CD14-positive monocyte (primary cell): ENCODE measurements at regions not wholly inside any gene's neighbourhood (a gene's known extent, or its start where the extent isn't known, plus 50 kb on each side); places are given as distances from the start of the nearest gene placed in this dataset.

Source experiments
- DNase-seq, 3 donors: peaks; one replicate each; pipeline ENCODE4 v3.0.0-alpha.2; 2011 to 2022
- H2AFZ ChIP-seq: 2 replicates; pipeline ENCODE4 v1.6.0; 2012; ENCODE audit warnings: mild to moderate bottlenecking, low read depth, low read length, inconsistent platforms; ENCODE audit not compliant: insufficient read depth, poor library complexity, severe bottlenecking
- H3K27ac ChIP-seq, 2 donors: 1 replicate in 1 of 2; 2 replicates in 1 of 2; pipeline ENCODE4 v1.5.1; 2012 to 2013; ENCODE audit warnings: low read length in 2 of 2, control low read depth in 1 of 2, inconsistent platforms in 1 of 2, low read depth in 1 of 2, mild to moderate bottlenecking in 1 of 2
- H3K27me3 ChIP-seq, 2 donors: one replicate each; pipeline versions ENCODE4 v1.6.0 to v1.6.1; 2011 to 2013; ENCODE audit warnings: low read length in 2 of 2; ENCODE audit not compliant: control insufficient read depth in 2 of 2, insufficient read depth in 2 of 2
- H3K36me3 ChIP-seq, 2 donors: replicated peaks in 1 of 2; 1 replicate in 1 of 2; 2 replicates in 1 of 2; pipeline versions ENCODE4 v1.5.1 to v1.6.1; 2012 to 2013; ENCODE audit warnings: low read length in 2 of 2, control low read depth in 1 of 2, inconsistent platforms in 1 of 2, mild to moderate bottlenecking in 1 of 2; ENCODE audit not compliant: insufficient read depth in 2 of 2, control insufficient read depth in 1 of 2
- H3K4me1 ChIP-seq, 2 donors: 1 replicate in 1 of 2; 2 replicates in 1 of 2; pipeline versions ENCODE4 v1.5.1 to v1.6.1; 2012 to 2013; ENCODE audit warnings: low read length in 2 of 2, control low read depth in 1 of 2, inconsistent platforms in 1 of 2, mild to moderate bottlenecking in 1 of 2, moderate library complexity in 1 of 2; ENCODE audit not compliant: insufficient read depth in 2 of 2, control insufficient read depth in 1 of 2
- H3K4me2 ChIP-seq: replicated peaks from 2 replicates; pipeline ENCODE3; 2012; ENCODE audit warnings: low read length, moderate library complexity, mild to moderate bottlenecking; ENCODE audit not compliant: poor library complexity, severe bottlenecking; ENCODE audit errors: extremely low read depth
- H3K4me3 ChIP-seq, 3 experiments: fragments of 200-600 bp in 1 of 3; sonication (generic) in 1 of 3; replicated peaks in 1 of 3; 1 replicate in 2 of 3; 2 replicates in 1 of 3; pipeline ENCODE4 v1.5.1; 2011 to 2013; ENCODE audit warnings: low read length in 3 of 3, mild to moderate bottlenecking in 3 of 3, control low read depth in 2 of 3, low read depth in 2 of 3, inconsistent platforms in 1 of 3, moderate library complexity in 1 of 3
- H3K79me2 ChIP-seq: 2 replicates; pipeline ENCODE4 v1.6.0; 2012; ENCODE audit warnings: mild to moderate bottlenecking, control low read depth, inconsistent platforms, low read length, moderate library complexity; ENCODE audit not compliant: insufficient read depth
- H3K9ac ChIP-seq: 2 replicates; pipeline ENCODE4 v1.6.0; 2017; ENCODE audit warnings: low read length, mild to moderate bottlenecking; ENCODE audit not compliant: insufficient read depth, poor library complexity, severe bottlenecking
- H3K9me3 ChIP-seq, 2 donors: replicated peaks in 1 of 2; 1 replicate in 1 of 2; 2 replicates in 1 of 2; pipeline versions ENCODE4 v1.5.1 to v1.6.1; 2012 to 2013; ENCODE audit warnings: low read length in 2 of 2, control low read depth in 1 of 2; ENCODE audit not compliant: control insufficient read depth in 1 of 2, insufficient read depth in 1 of 2
- H4K20me1 ChIP-seq: 2 replicates; pipeline ENCODE4 v1.6.0; 2012; ENCODE audit warnings: mild to moderate bottlenecking, low read length, control low read depth, moderate library complexity; ENCODE audit not compliant: insufficient read depth
- H3K27ac Mint-ChIP-seq, 7 donors: one replicate each; pipeline ENCODE4 v1.8.0; 2020; ENCODE audit warnings: mild to moderate bottlenecking in 7 of 7, mixed read lengths in 7 of 7, moderate library complexity in 6 of 7, inconsistent platforms in 2 of 7
- H3K27me3 Mint-ChIP-seq, 3 donors: one replicate each; pipeline ENCODE4 v1.8.0; 2021 to 2022; ENCODE audit warnings: low read depth in 3 of 3, mild to moderate bottlenecking in 3 of 3, mixed read lengths in 3 of 3, moderate library complexity in 3 of 3, inconsistent platforms in 1 of 3
- H3K36me3 Mint-ChIP-seq, 2 donors: one replicate each; pipeline ENCODE4 v1.8.0; 2020; ENCODE audit warnings: mixed read lengths in 2 of 2, inconsistent platforms in 1 of 2, mild to moderate bottlenecking in 1 of 2
- H3K4me1 Mint-ChIP-seq: one replicate; pipeline ENCODE4 v1.8.0; 2020; ENCODE audit warnings: mild to moderate bottlenecking, mixed read lengths
- H3K4me3 Mint-ChIP-seq, 2 donors: one replicate each; pipeline ENCODE4 v1.8.0; 2020; ENCODE audit warnings: mild to moderate bottlenecking in 2 of 2, mixed read lengths in 2 of 2, moderate library complexity in 1 of 2
- H3K9me3 Mint-ChIP-seq, 7 donors: one replicate each; pipeline ENCODE4 v1.8.0; 2020 to 2022; ENCODE audit warnings: mixed read lengths in 7 of 7, mild to moderate bottlenecking in 6 of 7, moderate library complexity in 6 of 7, inconsistent platforms in 2 of 7
- CTCF ChIP-seq: fragments of 200-600 bp; IDR thresholded peaks from one replicate; pipeline ENCODE4 v1.8.0; 2022; ENCODE audit warnings: antibody characterized with exemption, mild to moderate bottlenecking
- WGBS: methylation state at CpG from one replicate; pipeline ENCODE4 v1.1.5; 2013; ENCODE audit warnings: missing lambda C conversion rate; ENCODE audit not compliant: insufficient coverage; 5-methylcytosine and 5-hydroxymethylcytosine counted together
- intact Hi-C, 2 donors: fragments of 100-400 bp; cut with micrococcal nuclease; formaldehyde crosslinking; loops; one replicate each; pipeline versions ENCODE4 v1.15.0 to v1.15.1; 2023

- peaks cover 8 to 25% (median 18%) of the 10 kb centered on the region in 7 donors for H3K9me3 Mint-ChIP-seq
- no peaks in the 10 kb centered on the region for H3K4me1 Mint-ChIP-seq
- Histone ChIP-seq H3K27ac (no peak overlapping the region), H2AFZ (no peak overlapping the region), H3K4me3 (no peak overlapping the region), H3K27me3 (no peaks in the 10 kb centered on the region), H3K9me3 (peaks cover 12 to 23% of the 10 kb centered on the region in 2 donors), H3K36me3 (no peaks in the 10 kb centered on the region), H3K9ac (no peak overlapping the region), H3K4me2 (no peak overlapping the region), H4K20me1 (no peaks in the 10 kb centered on the region), H3K4me1 (no peaks in the 10 kb centered on the region), H3K79me2 (no peaks in the 10 kb centered on the region)
- WGBS = no CpG with 5 or more reads among the region's 1 CpG
- no peak overlapping the region for H3K4me3 Mint-ChIP-seq
- H3K27me3 Mint-ChIP-seq = peaks cover 0 to 2% (median 2%) of the 10 kb centered on the region in 3 donors
- intact Hi-C loops = no loop called here
- no peak for TF ChIP-seq CTCF
- H3K27ac Mint-ChIP-seq = no peak overlapping the region
- DNase-seq = no peak
- H3K36me3 Mint-ChIP-seq = no peaks in the 10 kb centered on the region
Measured at GRCh38 chr10:4623757-4624420, 202.1 kb upstream of the AKR1E2 start.

- no peaks in the 10 kb centered on the region for H3K36me3 ChIP-seq
- H2AFZ ChIP-seq = no peak overlapping the region
- no CpG with 5 or more reads among the region's 7 CpGs for WGBS
- Mint-ChIP-seq H3K4me1 (no peaks in the 10 kb centered on the region), H3K4me3 (no peak overlapping the region), H3K36me3 (no peaks in the 10 kb centered on the region), H3K27ac (no peak overlapping the region), H3K27me3 (peaks cover 0 to 2% (median 2%) of the 10 kb centered on the region in 3 donors), H3K9me3 (peaks cover 6 to 25% (median 14%) of the 10 kb centered on the region in 7 donors)
- H3K27ac ChIP-seq = no peak overlapping the region
- no peaks in the 10 kb centered on the region for H3K4me1 ChIP-seq
- H3K79me2 ChIP-seq = no peaks in the 10 kb centered on the region
- no peak overlapping the region for H3K4me2 ChIP-seq
- intact Hi-C loops = no loop called here
- peaks cover 12 to 18% of the 10 kb centered on the region in 2 donors for H3K9me3 ChIP-seq
- no peak overlapping the region for H3K4me3 ChIP-seq
- no peaks in the 10 kb centered on the region for H4K20me1 ChIP-seq
- no peaks in the 10 kb centered on the region for H3K27me3 ChIP-seq
- TF ChIP-seq CTCF = no peak
- H3K9ac ChIP-seq = no peak overlapping the region
- DNase-seq = no peak
Measured at GRCh38 chr10:4623200-4623599, 202.8 kb upstream of the AKR1E2 start.
